ENCODE measurements at regions not wholly inside any gene's neighbourhood (a gene's known extent, or its start where the extent isn't known, plus 50 kb on each side); places are given as distances from the start of the nearest gene placed in this dataset.

GRCh38 chr4:182155806-182156205 is 87.4 kb upstream of the TENM3 start:
- intact Hi-C loops (cut with DNase I; ENCODE audit: low total_unique reads): no loop called here
- TF ChIP-seq POLR2A (IDR thresholded peaks at IDR 0.05): no peak
- TF ChIP-seq, protein P1, sequence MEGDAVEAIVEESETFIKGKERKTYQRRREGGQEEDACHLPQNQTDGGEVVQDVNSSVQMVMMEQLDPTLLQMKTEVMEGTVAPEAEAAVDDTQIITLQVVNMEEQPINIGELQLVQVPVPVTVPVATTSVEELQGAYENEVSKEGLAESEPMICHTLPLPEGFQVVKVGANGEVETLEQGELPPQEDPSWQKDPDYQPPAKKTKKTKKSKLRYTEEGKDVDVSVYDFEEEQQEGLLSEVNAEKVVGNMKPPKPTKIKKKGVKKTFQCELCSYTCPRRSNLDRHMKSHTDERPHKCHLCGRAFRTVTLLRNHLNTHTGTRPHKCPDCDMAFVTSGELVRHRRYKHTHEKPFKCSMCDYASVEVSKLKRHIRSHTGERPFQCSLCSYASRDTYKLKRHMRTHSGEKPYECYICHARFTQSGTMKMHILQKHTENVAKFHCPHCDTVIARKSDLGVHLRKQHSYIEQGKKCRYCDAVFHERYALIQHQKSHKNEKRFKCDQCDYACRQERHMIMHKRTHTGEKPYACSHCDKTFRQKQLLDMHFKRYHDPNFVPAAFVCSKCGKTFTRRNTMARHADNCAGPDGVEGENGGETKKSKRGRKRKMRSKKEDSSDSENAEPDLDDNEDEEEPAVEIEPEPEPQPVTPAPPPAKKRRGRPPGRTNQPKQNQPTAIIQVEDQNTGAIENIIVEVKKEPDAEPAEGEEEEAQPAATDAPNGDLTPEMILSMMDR (IDR thresholded peaks at IDR 0.05): no peak
- 90 to 94% methylated on average over 1 of the region's 1 CpG for WGBS, 2 donors

GRCh38 chr4:182163180-182163579 is 80.0 kb upstream of the TENM3 start:
- intact Hi-C loops (cut with DNase I; ENCODE audit: low total_unique reads): no loop called here
- no peak for DNase-seq (ENCODE audit: low spot score in 2 of 2)
- WGBS, 2 donors: 76 to 78% methylated on average over 8 of the region's 8 CpGs
- no peak overlapping the region for H3K4me3 ChIP-seq (ENCODE audit: low read depth, poor library complexity, severe bottlenecking)
- no peak for TF ChIP-seq POLR2A (IDR thresholded peaks at IDR 0.05)
- TF ChIP-seq, protein P1 (IDR thresholded peaks at IDR 0.05): no peak

More at GRCh38 chr4:182155806-182156205, 87.4 kb upstream of the TENM3 start:
- no peak for DNase-seq (ENCODE audit: low spot score in 2 of 2)
- no peak overlapping the region for H3K4me3 ChIP-seq (ENCODE audit: low read depth, poor library complexity, severe bottlenecking)

- WGBS, 2 donors: 59 to 66% methylated on average over 5 of the region's 5 CpGs
These were observed 73.6 kb upstream of the TENM3 start for GRCh38 chr4:182169572-182169971.

DNA sequence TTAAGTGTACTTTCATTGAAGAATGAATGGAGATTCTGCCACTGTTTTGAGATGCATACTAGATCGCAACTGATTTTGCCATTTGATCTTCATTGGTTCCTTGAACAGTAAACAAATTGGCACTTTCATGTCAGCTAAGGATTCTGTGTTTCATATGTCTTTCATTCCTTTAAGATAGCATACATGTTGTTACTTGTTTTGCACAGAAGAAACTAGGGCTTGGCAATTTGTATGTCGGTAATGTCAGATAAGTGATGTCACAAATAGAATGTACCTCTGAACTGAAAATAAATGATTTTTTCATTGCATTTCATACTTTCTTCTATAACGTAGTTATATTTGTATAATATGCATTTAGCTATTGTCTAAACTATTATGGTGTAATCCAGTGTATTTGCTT is 73.2 kb upstream of the TENM3 start:
- TF ChIP-seq, protein P1 (IDR thresholded peaks at IDR 0.05): no peak
- TF ChIP-seq POLR2A (IDR thresholded peaks at IDR 0.05): no peak
- no peak for DNase-seq (ENCODE audit: low spot score in 2 of 2)
- 48 to 53% methylated on average over 3 of the region's 3 CpGs for WGBS, 2 donors
- H3K4me3 ChIP-seq (ENCODE audit: low read depth, poor library complexity, severe bottlenecking): no peak overlapping the region
- intact Hi-C loops (cut with DNase I; ENCODE audit: low total_unique reads): no loop called here

More at GRCh38 chr4:182169572-182169971, 73.6 kb upstream of the TENM3 start:
- TF ChIP-seq, protein P1 (IDR thresholded peaks at IDR 0.05): no peak
- TF ChIP-seq POLR2A (IDR thresholded peaks at IDR 0.05): no peak
- no peak overlapping the region for H3K4me3 ChIP-seq (ENCODE audit: low read depth, poor library complexity, severe bottlenecking)
- no peak for DNase-seq (ENCODE audit: low spot score in 2 of 2)
- intact Hi-C loops (cut with DNase I; ENCODE audit: low total_unique reads): no loop called here

DNA sequence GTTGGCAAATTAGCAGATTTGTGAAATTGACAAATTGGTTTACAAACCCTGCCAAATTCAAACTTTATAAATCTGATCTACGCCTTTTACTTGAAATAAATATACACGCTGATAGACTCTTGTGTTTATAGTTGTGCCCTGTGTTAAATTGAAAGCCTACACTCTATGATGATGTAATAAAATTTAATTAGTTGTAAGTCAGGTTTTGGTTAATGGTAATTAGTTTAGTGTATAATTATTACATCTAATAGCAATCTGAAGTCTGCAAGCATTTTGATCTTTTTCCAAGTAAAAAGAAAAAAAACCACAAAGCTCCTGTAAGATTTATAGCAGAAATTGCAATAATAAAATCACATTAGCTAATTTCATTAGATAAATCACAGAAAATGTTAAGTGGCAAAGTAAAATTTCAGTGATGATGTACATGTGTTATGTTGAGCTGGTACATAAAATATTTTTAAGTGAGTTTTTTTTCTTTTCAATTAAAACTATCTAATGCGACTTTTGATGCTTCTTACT is 72.7 kb upstream of the TENM3 start:
- H3K4me3 ChIP-seq (ENCODE audit: low read depth, poor library complexity, severe bottlenecking): no peak overlapping the region
- 61 to 66% methylated on average over 3 of the region's 3 CpGs for WGBS, 2 donors
- no peak for DNase-seq (ENCODE audit: low spot score in 2 of 2)
- intact Hi-C loops (cut with DNase I; ENCODE audit: low total_unique reads): no loop called here
- no peak for TF ChIP-seq POLR2A (IDR thresholded peaks at IDR 0.05)
- TF ChIP-seq, protein P1 (IDR thresholded peaks at IDR 0.05): no peak

DNA sequence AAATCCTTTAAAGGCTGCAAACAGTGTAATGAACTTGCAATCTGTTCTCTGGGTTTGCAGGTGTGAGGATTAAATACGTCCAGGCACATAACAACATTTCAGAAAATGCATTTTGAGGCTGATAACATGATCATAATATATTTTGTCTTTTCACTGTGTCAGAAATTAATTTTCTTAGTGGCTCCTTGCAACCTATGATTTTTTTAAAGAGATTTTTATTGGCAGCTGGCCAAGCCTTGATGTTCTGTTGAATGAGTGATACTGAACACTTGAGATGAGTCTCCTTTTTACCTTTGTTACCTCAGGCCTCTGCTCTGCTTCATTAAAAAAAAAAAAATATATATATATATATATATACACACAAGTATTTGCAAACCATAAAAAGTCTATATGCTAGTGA is 68.2 kb upstream of the TENM3 start:
- 83 to 90% methylated on average over 1 of the region's 1 CpG for WGBS, 2 donors

More for the DNA sequence above, 68.2 kb upstream of the TENM3 start:
- intact Hi-C loops (cut with DNase I; ENCODE audit: low total_unique reads): no loop called here
- DNase-seq (ENCODE audit: low spot score in 2 of 2): no peak
- TF ChIP-seq, protein P1 (IDR thresholded peaks at IDR 0.05): no peak
- TF ChIP-seq POLR2A (IDR thresholded peaks at IDR 0.05): no peak
- no peak overlapping the region for H3K4me3 ChIP-seq (ENCODE audit: low read depth, poor library complexity, severe bottlenecking)
